ENCODE measurements at regions not wholly inside any gene's neighbourhood (a gene's known extent, or its start where the extent isn't known, plus 50 kb on each side); places are given as distances from the start of the nearest gene placed in this dataset.

- ATAC-seq (no peak), DNase-seq (no peak)
- H3K27me3 Mint-ChIP-seq (ENCODE audit: low read depth), result peaks cover 4% of the 10 kb centered on the region
- no peak overlapping the region for H3K4me3 Mint-ChIP-seq
- H3K9me3 Mint-ChIP-seq, result no peaks in the 10 kb centered on the region
- no peaks in the 10 kb centered on the region for H3K4me1 Mint-ChIP-seq (ENCODE audit: low read depth)
- H3K36me3 Mint-ChIP-seq (ENCODE audit: insufficient read depth), result no peaks in the 10 kb centered on the region
Measured at GRCh38 chr12:58540480-58541299, 379.6 kb downstream of the LRIG3 start.

GRCh38 chr12:58541300-58541690 lies 379.0 kb downstream of the LRIG3 start:
- ATAC-seq (no peak), DNase-seq (no peak)
- Mint-ChIP-seq H3K9me3 (no peaks in the 10 kb centered on the region), H3K27me3 (ENCODE audit: low read depth) (peaks cover 4% of the 10 kb centered on the region), H3K36me3 (ENCODE audit: insufficient read depth) (no peaks in the 10 kb centered on the region), H3K4me3 (no peak overlapping the region), H3K4me1 (ENCODE audit: low read depth) (no peaks in the 10 kb centered on the region)

GRCh38 chr12:58544281-58544680 lies 376.0 kb downstream of the LRIG3 start:
- ATAC-seq (no peak), DNase-seq (no peak)
- Mint-ChIP-seq H3K36me3 (ENCODE audit: insufficient read depth) (no peaks in the 10 kb centered on the region), H3K4me1 (ENCODE audit: low read depth) (no peaks in the 10 kb centered on the region), H3K4me3 (no peak overlapping the region), H3K27me3 (ENCODE audit: low read depth) (peaks cover 4% of the 10 kb centered on the region), H3K9me3 (no peaks in the 10 kb centered on the region)

GRCh38 chr12:58547217-58547616 lies 373.1 kb downstream of the LRIG3 start:
- no peaks in the 10 kb centered on the region for H3K4me1 Mint-ChIP-seq (ENCODE audit: low read depth)
- DNase-seq, result no peak
- no peaks in the 10 kb centered on the region for H3K9me3 Mint-ChIP-seq
- ATAC-seq, result no peak
- peaks cover 2% of the 10 kb centered on the region for H3K27me3 Mint-ChIP-seq (ENCODE audit: low read depth)
- no peak overlapping the region for H3K4me3 Mint-ChIP-seq
- no peaks in the 10 kb centered on the region for H3K36me3 Mint-ChIP-seq (ENCODE audit: insufficient read depth)

GRCh38 chr12:58548801-58549200 lies 371.5 kb downstream of the LRIG3 start:
- Mint-ChIP-seq H3K27me3 (ENCODE audit: low read depth) (no peaks in the 10 kb centered on the region), H3K4me3 (no peak overlapping the region), H3K9me3 (no peaks in the 10 kb centered on the region), H3K4me1 (ENCODE audit: low read depth) (no peaks in the 10 kb centered on the region), H3K36me3 (ENCODE audit: insufficient read depth) (no peaks in the 10 kb centered on the region)
- no peak for DNase-seq
- no peak for ATAC-seq

- Mint-ChIP-seq H3K9me3 (peaks cover 2% of the 10 kb centered on the region), H3K27me3 (ENCODE audit: low read depth) (no peaks in the 10 kb centered on the region), H3K4me1 (ENCODE audit: low read depth) (no peaks in the 10 kb centered on the region), H3K36me3 (ENCODE audit: insufficient read depth) (no peaks in the 10 kb centered on the region), H3K4me3 (no peak overlapping the region)
- DNase-seq (no peak), ATAC-seq (no peak)
Measured at GRCh38 chr12:58554522-58555157, 365.7 kb downstream of the LRIG3 start.

- Mint-ChIP-seq H3K4me3 (no peak overlapping the region), H3K9me3 (peaks cover 2% of the 10 kb centered on the region), H3K36me3 (ENCODE audit: insufficient read depth) (no peaks in the 10 kb centered on the region), H3K4me1 (ENCODE audit: low read depth) (no peaks in the 10 kb centered on the region), H3K27me3 (ENCODE audit: low read depth) (no peaks in the 10 kb centered on the region)
- ATAC-seq (no peak), DNase-seq (no peak)
Measured at GRCh38 chr12:58557171-58557570, 363.1 kb downstream of the LRIG3 start.

GRCh38 chr12:58557661-58558060 lies 362.6 kb downstream of the LRIG3 start:
- no peak for DNase-seq
- Mint-ChIP-seq H3K4me1 (ENCODE audit: low read depth) (no peaks in the 10 kb centered on the region), H3K9me3 (peaks cover 2% of the 10 kb centered on the region), H3K4me3 (no peak overlapping the region), H3K27me3 (ENCODE audit: low read depth) (no peaks in the 10 kb centered on the region), H3K36me3 (ENCODE audit: insufficient read depth) (no peaks in the 10 kb centered on the region)
- ATAC-seq, result no peak

GRCh38 chr12:58563621-58564020 lies 356.7 kb downstream of the LRIG3 start:
- no peaks in the 10 kb centered on the region for H3K36me3 Mint-ChIP-seq (ENCODE audit: insufficient read depth)
- no peaks in the 10 kb centered on the region for H3K4me1 Mint-ChIP-seq (ENCODE audit: low read depth)
- H3K9me3 Mint-ChIP-seq, result peaks cover 2% of the 10 kb centered on the region
- DNase-seq (no peak), ATAC-seq (no peak)
- H3K27me3 Mint-ChIP-seq (ENCODE audit: low read depth), result no peaks in the 10 kb centered on the region
- no peak overlapping the region for H3K4me3 Mint-ChIP-seq

- Mint-ChIP-seq H3K4me3 (no peak overlapping the region), H3K27me3 (ENCODE audit: low read depth) (no peaks in the 10 kb centered on the region)
- ATAC-seq, result no peak
Measured at GRCh38 chr12:58564721-58565120, 355.6 kb downstream of the LRIG3 start.

GRCh38 chr12:58566599-58566998 lies 353.7 kb downstream of the LRIG3 start:
- Mint-ChIP-seq H3K27me3 (ENCODE audit: low read depth) (no peaks in the 10 kb centered on the region), H3K36me3 (ENCODE audit: insufficient read depth) (no peaks in the 10 kb centered on the region), H3K9me3 (no peaks in the 10 kb centered on the region), H3K4me1 (ENCODE audit: low read depth) (no peaks in the 10 kb centered on the region), H3K4me3 (no peak overlapping the region)
- DNase-seq, result no peak
- ATAC-seq, result no peak

More at GRCh38 chr12:58564721-58565120, 355.6 kb downstream of the LRIG3 start:
- Mint-ChIP-seq H3K36me3 (ENCODE audit: insufficient read depth) (no peaks in the 10 kb centered on the region), H3K4me1 (ENCODE audit: low read depth) (no peaks in the 10 kb centered on the region), H3K9me3 (no peaks in the 10 kb centered on the region)
- no peak for DNase-seq

- H3K9me3 Mint-ChIP-seq, result no peaks in the 10 kb centered on the region
- H3K4me3 Mint-ChIP-seq, result no peak overlapping the region
- no peaks in the 10 kb centered on the region for H3K36me3 Mint-ChIP-seq (ENCODE audit: insufficient read depth)
- H3K27me3 Mint-ChIP-seq (ENCODE audit: low read depth), result no peaks in the 10 kb centered on the region
- ATAC-seq (no peak), DNase-seq (no peak)
- no peaks in the 10 kb centered on the region for H3K4me1 Mint-ChIP-seq (ENCODE audit: low read depth)
Measured at GRCh38 chr12:58567189-58567588, 353.1 kb downstream of the LRIG3 start.

- H3K27me3 Mint-ChIP-seq (ENCODE audit: low read depth), result no peaks in the 10 kb centered on the region
- peaks cover 3% of the 10 kb centered on the region for H3K9me3 Mint-ChIP-seq
- H3K4me1 Mint-ChIP-seq (ENCODE audit: low read depth), result no peaks in the 10 kb centered on the region
- no peaks in the 10 kb centered on the region for H3K36me3 Mint-ChIP-seq (ENCODE audit: insufficient read depth)
- ATAC-seq (no peak), DNase-seq (no peak)
- no peak overlapping the region for H3K4me3 Mint-ChIP-seq
Measured at GRCh38 chr12:58570411-58570810, 349.9 kb downstream of the LRIG3 start.

GRCh38 chr12:58575256-58575655 lies 345.0 kb downstream of the LRIG3 start:
- H3K36me3 Mint-ChIP-seq (ENCODE audit: insufficient read depth), result no peaks in the 10 kb centered on the region
- ATAC-seq (no peak), DNase-seq (no peak)
- peaks cover 3% of the 10 kb centered on the region for H3K9me3 Mint-ChIP-seq
- H3K4me3 Mint-ChIP-seq, result no peak overlapping the region
- H3K4me1 Mint-ChIP-seq (ENCODE audit: low read depth), result no peaks in the 10 kb centered on the region
- H3K27me3 Mint-ChIP-seq (ENCODE audit: low read depth), result peaks cover 2% of the 10 kb centered on the region

- Mint-ChIP-seq H3K27me3 (ENCODE audit: low read depth) (peaks cover 2% of the 10 kb centered on the region), H3K36me3 (ENCODE audit: insufficient read depth) (no peaks in the 10 kb centered on the region), H3K4me1 (ENCODE audit: low read depth) (no peaks in the 10 kb centered on the region), H3K4me3 (no peak overlapping the region), H3K9me3 (peaks cover 3% of the 10 kb centered on the region)
- no peak for ATAC-seq
- no peak for DNase-seq
Measured at GRCh38 chr12:58576081-58576480, 344.2 kb downstream of the LRIG3 start.

All from activated T-cell treated with anti-CD3 and anti-CD28 coated beads, Interleukin-2, amount 50 U/mL, for 4 hours (primary cell).